GM18519 (cell line): ENCODE measurements at regions not wholly inside any gene's neighbourhood (a gene's known extent, or its start where the extent isn't known, plus 50 kb on each side); places are given as distances from the start of the nearest gene placed in this dataset.

ENCODE experiments used
- ATAC-seq: cut with Tn5 transposase; IDR thresholded peaks from one replicate; pipeline ENCODE4 v1.9.1; 2021; ENCODE audit warnings: mild to moderate bottlenecking, moderate library complexity; ENCODE audit not compliant: unreplicated experiment, low FRiP score

DNA sequence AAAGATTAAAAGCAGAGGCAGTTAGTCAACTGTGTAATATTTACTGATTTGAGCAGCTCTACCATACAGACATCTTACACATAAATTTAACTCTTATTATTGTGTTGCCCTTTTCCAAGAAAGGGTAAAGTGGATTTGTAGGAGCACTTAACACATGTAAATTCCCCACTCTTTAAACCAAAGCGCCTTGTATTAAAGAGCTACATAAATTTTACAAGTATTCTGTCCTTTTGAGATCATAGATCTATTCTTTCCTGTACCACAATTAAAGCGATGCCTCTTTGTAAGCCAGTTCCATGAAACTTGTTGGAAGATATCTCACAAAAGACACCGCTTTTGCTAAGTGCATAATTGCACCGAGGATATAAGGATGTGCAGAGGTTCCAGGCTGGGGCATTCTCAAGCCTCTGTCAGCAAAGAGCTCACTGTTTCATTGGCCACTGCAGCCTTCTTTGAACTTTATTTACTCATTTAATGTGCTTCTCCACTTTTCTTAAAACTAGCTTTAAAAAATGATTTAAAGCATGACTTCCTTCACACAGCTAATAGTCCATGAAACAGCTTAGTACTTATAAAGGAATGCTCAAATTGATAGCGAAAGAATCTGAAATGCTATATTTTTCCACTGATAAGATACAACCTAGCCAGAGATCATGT lies 520.0 kb upstream of the TCF4 start:
- ATAC-seq = no peak

DNA sequence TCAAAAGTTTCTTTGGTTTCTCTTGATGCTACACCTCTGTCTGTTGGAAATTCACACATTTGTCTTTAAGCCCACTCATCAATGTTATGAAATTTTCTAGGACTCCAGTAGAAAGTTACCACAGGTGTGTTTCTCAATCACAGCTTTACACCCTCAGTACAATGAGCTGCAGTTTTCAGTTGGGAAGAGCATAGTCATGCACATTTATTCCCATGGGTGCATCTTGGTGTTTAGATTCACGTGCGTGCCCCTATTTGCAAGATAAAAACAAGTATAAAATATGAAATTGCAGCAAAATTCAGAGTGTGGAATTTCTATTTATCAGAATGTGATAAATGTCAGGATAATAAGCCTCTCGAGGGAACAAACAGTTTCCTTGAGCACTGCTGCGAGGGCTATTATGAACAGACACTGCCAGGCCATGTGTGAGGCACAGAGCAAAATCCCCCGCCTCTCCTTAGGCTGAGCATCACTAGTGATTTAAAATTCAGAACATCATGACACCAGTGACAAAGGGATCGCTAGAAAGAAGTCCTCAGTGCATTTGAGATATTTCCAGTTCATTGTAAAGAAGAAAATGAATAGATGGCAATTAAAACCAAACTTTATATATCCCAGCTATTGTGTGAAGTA lies 512.2 kb upstream of the TCF4 start:
- ATAC-seq = no peak

DNA sequence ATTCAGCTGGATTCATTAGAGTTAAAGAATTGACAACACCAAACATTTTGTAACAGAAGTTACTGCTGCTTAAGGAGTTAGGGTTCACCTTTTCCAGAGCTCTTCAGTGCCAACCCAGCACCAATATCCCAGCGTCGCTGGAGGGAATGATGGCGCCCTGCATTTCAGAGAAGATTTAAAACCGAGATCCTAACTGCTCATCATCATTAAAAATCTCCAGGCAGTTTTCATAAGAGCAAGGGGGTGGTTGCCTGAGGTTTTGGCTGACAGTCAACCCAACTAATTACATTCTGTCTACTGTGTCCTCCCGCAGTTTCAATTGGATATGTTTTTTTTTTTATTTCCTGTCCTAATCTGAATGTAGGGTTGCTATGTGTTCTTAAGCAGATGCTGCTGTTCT lies 509.6 kb upstream of the TCF4 start:
- no peak for ATAC-seq

DNA sequence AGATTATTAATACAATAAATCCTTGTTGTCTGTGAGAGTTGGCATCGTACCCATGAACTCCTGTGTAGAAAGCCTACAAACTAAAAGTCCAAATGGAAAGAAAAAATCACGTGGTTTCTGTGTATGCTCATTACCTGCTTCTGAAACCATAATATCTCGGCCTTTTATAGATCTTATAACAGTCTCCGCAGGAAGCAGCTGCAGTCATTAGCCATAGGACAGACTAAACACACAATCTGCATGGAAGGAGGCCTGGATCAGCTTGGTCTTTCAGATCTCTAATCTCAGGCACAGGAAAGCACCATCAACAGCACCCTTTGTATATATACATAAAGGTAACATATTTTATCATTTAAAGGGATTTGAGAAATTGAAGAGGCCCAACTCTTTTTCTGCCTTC lies 508.9 kb upstream of the TCF4 start:
- no peak for ATAC-seq

DNA sequence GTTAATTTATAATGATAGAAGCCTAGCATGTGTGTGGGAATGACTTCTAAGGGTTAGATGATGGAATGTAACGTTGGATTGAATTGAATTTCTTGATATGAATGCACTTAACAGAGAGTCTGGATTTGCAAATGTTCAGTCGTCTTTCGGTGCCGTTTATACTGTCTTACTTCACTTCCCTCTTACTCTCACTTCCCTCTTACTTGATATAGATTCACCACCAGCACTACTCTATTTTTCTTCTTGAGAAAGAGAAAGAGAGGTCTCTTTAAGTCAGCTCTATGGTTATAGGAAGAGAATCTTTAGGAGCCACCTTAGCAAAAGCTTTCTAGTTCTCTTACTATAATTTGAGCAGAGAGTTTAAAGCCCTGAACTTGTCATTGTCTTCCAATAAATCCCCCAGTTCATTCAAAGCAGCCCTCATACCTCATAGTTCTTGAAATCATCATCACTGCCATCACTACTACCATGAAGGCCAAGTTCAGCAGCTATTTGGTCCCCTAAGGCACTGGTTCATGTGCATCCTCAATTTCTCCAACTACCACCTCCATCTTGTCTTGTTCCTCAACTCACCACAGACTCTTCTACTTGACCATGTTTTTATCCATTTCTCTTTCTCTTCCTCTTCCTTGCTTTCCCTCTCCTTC lies 501.7 kb upstream of the TCF4 start:
- ATAC-seq = peak; percentile 69

DNA sequence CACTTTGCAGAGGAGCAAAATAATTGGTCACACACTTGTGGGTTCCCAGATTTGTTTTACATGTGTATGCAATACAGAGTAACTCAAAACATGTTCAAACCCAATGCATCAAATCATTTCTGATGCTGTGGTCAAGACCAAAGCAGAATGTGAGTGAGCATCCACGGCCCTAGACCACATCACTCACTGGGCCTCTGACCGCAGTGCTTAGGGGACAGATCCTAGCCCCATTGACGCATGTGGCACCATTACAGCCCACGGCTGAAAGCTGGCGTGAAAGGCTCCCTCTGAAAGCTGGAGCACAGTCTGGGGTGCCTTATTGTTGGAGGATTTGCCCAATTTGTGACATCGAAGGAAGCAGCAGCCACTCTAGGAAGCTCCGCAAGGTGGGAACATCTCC lies 498.8 kb upstream of the TCF4 start:
- ATAC-seq = no peak

DNA sequence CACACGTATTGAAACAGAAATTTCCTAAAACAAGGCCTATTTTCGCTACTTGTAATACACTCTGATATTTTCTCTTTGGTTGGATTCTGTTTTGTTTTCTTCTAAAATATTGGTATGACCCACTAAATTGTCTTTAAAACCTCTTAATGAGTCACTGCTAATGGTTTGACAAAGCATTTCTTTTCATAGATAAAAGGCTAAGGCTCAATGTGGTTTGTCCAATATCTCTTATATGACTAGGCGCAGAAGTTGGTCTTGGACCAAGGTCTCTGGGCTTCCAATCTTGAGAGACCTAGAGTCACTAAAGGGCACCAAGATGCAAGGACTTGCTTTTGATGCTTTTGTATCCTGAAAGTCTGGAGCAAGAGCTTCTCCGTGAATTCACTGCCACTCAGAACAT lies 498.2 kb upstream of the TCF4 start:
- no peak for ATAC-seq

DNA sequence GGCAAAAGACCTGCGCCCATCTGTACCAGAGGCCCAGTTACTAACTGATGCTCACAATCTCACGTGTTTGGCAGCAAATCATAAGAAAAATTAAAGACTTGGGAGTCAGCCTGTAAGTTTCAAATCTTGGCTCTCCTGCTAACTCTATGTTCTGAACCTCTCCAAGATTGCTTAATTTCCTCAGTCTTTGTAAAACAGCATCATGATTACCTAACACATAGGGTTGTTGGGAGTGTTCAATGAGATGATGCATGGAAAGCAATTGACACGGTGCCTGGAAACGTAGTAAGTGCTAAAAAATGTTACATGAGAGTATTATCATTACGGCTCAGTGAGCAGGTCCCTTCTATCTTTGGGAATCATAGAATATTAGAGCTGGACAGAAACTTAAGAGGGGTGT lies 497.6 kb upstream of the TCF4 start:
- no peak for ATAC-seq

DNA sequence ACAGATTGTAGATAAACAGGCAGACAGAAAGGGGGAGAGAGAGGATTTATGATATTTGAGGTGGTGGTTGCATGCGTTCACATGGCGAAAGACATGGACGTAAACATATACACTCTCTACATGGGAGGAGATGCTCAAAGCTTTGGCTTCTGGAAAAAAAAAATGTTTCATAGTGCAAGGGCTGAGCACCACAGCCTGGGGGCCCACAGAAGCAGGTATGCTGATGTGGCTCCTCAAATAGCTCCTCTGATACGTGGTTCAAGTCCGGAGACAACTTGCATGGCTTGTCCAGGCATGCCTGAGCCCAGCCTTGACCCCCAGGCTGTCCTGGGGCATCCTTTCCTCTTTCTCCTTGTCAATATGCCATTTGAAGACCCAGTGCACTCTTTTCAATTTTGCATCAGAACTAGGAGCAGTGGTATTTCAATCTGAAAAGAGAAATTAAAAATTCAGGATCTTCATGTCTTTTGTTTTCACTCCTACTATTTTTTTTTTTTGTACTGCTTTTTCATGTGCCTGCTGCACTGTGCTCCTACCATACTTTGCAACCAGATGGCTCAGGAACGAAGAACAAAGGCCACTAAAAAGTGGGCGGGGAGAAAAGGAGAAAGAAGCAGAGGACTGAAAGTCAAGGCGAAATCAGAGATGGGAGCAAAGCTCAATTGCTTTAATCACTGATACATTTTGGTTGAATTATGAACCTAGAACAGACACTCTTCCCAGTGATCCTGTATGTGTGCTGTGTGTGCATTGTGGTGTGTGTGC lies 495.7 kb upstream of the TCF4 start:
- ATAC-seq = no peak

DNA sequence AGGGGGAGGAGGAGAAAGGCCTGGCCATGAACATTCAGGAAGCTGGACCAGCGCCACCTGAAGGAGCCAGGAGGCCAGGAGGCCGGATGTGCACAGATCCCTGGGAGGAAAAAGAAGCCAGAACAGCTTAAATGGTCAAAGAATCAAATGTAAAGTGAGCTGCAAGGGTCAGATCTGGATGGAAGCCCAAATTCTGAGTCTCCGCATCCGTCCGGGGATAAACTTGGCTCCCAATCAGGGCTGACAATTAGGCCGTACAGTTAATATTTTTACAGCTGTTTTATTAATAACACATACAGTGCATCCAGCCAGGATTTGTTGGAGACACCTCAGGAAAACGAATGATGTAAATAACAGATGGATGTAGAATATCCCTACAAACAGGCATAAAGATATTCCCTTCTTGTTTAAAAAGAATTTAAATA lies 495.1 kb upstream of the TCF4 start:
- no peak for ATAC-seq

DNA sequence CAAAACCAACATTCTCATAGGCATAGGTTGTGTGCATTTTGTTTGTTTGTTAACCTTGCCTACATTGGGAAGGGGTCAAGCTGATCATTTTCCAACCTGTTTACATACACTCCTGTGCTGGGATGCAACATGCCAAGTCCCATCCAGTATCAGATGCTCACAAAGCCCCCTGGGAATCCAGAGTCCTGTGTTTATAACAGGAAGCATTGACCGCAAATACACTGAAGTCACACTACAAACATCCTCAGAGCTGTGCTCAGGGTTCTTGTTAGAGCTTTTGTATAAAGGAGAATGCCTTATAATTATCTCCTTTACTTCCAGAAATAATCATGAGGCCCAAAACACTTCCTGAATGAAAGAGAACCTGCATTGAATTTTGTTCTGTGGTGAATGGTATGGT lies 488.7 kb upstream of the TCF4 start:
- no peak for ATAC-seq

DNA sequence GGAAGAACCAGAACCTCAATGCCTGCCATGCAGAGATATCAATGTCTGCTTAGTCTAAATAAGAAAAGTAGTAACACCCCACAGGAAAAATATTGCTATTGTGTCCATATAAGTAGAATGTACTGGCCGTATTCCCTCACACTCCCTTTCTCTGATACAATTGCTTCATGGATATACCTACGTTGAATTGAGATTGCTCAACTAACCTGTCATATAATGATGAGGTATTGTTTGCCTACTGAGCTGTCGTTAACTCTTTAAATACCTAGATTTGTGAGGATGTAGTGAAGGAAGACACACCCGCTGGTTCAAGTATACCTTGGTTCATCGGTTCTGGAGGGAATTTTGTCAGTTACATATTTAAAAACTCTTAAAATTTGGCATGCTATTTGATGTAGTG lies 480.7 kb upstream of the TCF4 start:
- no peak for ATAC-seq

DNA sequence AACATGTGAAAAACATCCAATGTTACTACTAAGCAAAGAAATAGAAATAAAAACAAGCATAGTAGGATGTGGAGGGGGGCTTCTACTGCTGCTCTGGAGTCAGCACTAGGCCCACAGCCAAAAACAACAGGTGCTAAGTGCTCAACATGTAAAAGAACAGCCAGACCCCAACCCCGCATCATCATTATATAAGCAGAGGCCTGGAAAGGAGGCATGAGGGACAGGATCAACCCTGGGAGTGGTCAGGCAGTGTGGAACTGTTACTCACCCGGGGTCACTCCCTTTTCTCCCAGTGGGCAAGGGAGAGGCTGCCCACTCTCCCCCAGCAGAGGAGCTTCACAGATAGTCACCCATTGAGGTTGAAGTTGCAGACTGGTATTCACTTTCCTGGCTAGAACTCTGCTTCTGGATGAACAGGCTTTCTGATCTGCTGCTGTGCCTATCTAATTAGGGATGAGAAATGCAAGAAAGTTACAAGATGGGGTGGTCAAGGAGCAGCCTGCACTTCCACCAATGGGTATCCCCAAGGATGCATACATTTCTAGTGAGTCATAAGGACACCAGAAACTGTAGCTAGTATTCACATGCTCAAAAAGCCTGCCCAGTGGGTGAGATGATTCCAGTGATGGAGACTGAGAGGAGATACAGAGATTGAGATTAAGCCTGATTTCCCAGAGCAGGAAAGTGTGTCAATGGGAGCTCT lies 480.1 kb upstream of the TCF4 start:
- ATAC-seq = no peak

DNA sequence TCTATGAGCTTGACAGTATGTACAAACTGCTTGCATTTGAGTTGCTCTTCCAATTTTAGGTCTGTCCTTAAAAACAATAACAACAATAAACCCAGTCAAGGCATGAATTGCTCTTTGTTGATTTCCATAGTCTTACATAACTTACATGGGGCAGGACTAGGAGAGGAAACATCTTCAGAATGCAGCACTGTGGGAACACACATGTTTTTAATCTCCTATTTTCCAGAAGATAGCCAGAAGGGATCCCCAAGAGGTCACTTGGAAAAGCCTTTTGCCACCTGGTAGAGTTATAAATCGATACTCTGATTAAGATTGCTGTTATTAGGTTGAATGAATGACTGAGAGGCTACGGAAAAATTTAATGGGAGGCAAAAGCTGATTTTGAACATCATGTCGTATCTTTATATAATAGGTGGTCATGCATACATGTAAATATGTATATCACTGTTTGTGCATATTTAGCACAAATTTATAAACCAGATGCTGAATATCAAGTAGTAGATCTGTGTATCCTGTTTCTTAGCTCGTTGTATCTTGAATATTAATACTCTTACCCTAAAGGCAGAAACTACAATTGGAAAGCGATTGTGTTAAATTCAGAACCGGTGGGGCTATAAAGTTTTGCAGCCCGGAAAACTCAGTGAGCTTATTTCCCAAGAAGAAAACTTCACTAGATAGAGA lies 479.4 kb upstream of the TCF4 start:
- no peak for ATAC-seq

DNA sequence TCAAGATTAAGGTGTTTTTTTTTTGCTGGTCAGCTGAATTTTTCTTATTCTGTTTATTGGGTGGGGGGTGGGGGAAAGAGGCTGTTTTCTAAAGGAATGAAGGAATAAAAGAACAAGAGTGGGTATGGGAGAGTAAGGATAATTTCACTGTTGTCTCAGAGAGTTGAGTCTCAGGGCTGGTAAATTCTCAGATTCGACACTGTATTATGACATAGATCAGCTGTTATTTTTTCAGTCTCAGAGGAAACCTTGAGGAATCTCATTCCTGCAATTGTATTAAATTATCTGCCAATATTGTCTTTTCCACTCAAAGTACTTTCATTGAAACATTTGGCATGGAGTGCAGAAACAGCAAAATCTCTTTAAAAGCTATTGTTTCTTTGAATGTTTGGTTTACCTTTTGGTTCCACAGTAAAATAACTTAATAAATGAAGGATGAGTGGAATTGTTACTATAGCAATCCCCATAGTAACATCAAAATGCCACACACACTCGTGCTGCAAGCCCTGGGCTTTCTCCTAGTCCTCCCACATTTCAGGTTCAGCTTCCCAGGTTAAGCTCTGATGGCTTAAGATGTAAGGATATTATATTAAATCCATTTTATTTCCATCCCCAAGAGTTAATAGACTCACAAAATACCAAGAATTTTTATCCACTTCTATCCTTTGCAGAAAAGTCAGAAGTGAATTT lies 478.7 kb upstream of the TCF4 start:
- ATAC-seq = no peak

DNA sequence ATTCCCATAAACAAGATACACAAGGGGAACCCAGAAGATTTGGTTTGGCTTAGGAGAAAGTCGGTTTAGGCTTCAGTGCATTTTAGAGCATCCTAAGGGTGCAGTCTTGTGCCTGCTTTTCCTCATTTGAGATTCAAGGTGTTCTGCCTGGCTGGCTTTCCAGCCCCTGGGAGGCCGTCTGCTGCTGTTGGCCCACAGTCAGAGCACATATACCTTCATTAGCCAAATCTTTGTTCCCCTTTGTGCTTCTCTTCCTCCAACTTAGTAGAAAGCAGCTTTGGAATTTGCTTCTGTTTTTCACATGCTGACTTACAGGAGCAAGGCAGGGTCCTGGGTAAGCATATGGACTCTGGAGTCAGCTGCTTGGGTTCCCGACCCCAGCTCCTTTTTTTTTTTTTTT lies 477.1 kb upstream of the TCF4 start:
- no peak for ATAC-seq

DNA sequence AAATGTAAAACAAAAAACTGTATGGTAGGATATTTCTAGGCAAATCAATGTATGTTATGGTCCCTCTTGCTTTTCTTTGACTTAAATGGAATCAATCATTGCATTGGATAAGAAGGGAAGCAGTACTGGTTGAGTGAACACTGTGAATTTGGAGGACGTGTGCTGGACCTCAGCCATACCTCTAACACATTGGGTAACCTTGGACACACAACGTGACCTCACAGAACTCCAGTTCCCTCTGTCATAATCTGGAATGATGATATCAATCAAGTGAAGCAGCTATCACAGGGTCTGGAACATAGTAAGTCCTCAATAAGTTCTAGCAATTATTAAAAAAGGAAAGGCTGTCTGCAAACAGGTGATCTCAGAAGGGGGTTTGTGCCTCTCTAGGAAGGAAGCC lies 474.9 kb upstream of the TCF4 start:
- no peak for ATAC-seq

DNA sequence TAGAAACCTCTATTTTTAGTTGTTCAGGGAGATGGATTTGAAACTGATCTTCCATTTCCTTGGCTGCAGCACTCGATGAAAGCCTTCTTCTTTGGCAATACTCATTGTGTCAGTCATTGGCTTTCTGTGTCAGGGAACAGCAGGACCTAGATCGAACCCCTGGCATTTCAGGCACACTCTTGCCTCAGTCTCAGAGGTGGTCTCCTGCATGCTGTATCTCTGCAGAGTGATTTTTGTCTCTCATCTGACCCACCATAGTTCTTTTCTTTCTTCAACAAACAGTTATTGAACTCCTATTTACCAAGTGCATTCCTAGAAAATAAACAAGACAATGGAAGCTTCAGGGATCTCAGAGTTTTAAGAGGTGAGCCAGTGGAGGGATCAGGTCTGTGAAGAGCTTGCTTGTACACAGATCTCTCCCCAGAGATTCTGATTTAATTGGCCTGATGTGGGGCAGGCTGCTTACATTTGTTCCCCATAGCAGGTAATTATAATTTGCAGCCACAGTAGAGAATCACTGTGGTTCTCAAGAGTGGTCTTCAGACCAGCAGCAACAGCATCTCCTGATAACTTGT lies 473.1 kb upstream of the TCF4 start:
- ATAC-seq = no peak

DNA sequence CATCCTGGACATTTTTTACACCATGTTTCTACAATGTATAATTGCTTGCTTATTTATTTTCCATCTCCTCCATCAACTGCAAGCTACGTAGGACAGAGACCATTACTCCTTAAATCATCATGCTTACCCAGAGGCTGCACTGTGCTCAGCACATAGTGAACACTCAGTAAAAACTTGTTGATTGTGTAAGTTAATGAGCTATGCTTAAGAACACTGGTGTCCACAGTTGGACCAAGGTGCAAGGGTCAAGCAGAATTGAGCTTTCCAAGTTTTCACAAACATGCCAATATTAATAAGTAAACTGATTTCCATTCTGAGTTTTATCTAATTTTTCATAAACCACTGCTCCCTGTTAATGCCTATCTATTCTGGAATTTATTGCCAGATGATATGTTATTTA lies 464.2 kb upstream of the TCF4 start:
- ATAC-seq = no peak
